Breast epithelium (tissue), 3 donors: ENCODE measurements at regions not wholly inside any gene's neighbourhood (a gene's known extent, or its start where the extent isn't known, plus 50 kb on each side); places are given as distances from the start of the nearest gene placed in this dataset.

Experiments used
- CTCF ChIP-seq, 3 donors: fragments of 450-650 bp; IDR thresholded peaks; one replicate each; pipeline ENCODE4 v1.5.1; 2016 to 2017; ENCODE audit warnings: antibody characterized with exemption in 3 of 3, mild to moderate bottlenecking in 3 of 3, moderate library complexity in 3 of 3
- POLR2AphosphoS5 ChIP-seq, 3 donors: sonication (generic); formaldehyde crosslinking; IDR thresholded peaks; one replicate each; pipeline ENCODE4 v1.6.1; 2017; ENCODE audit warnings: antibody characterized with exemption in 3 of 3

GRCh38 chr4:108320061-108320460 is 151.3 kb upstream of the LEF1 start:
- TF ChIP-seq CTCF (IDR thresholded peaks at IDR 0.05) (no peak), POLR2AphosphoS5 (IDR thresholded peaks at IDR 0.05) (no peak)
